Naive thymus-derived CD4-positive, alpha-beta T cell (primary cell): ENCODE measurements at regions not wholly inside any gene's neighbourhood (a gene's known extent, or its start where the extent isn't known, plus 50 kb on each side); places are given as distances from the start of the nearest gene placed in this dataset.

Experiments used
- ATAC-seq: fragments of 150-1000 bp; cut with Tn5 transposase; 2 replicates; pipeline ENCODE4 v1.10.0; 2021; ENCODE audit warnings: mild to moderate bottlenecking, moderate library complexity
- CTCF ChIA-PET: fragments of 350-600 bp; sonication (Branson Sonifier 250); formaldehyde crosslinking; loops from one replicate; lab custom pipeline; 2021; ENCODE audit warnings: antibody characterized with exemption; lab: Charles Lee
- POLR2A ChIA-PET: fragments of 350-600 bp; sonication (Branson Sonifier 250); formaldehyde crosslinking; loops from one replicate; lab custom pipeline; 2021; ENCODE audit warnings: antibody characterized with exemption, inconsistent platforms; lab: Charles Lee
- DNase-seq, 9 donors: peaks; one replicate each; pipeline versions ENCODE4 v3.0.0 to v3.0.0-alpha.2; 2020 to 2022; ENCODE audit warnings: mixed read lengths in 1 of 9
- H3K27ac ChIP-seq: one replicate; pipeline ENCODE4 v1.7.0; 2013; ENCODE audit warnings: mild to moderate bottlenecking, low read depth, low read length, moderate library complexity
- H3K27me3 ChIP-seq, 2 donors: one replicate each; pipeline ENCODE4 v1.7.0; 2013; ENCODE audit warnings: low read length in 2 of 2, mild to moderate bottlenecking in 2 of 2, moderate library complexity in 2 of 2; ENCODE audit not compliant: control insufficient read depth in 2 of 2, insufficient read depth in 2 of 2
- H3K36me3 ChIP-seq, 3 experiments: 1 replicate in 2 of 3; 2 replicates in 1 of 3; pipeline ENCODE4 v1.7.0; 2013; ENCODE audit warnings: low read length in 3 of 3, mild to moderate bottlenecking in 3 of 3, moderate library complexity in 1 of 3; ENCODE audit not compliant: insufficient read depth in 3 of 3, control insufficient read depth in 2 of 3
- H3K4me1 ChIP-seq, 2 donors: one replicate each; pipeline ENCODE4 v1.7.0; 2013; ENCODE audit warnings: low read length in 2 of 2, mild to moderate bottlenecking in 2 of 2, moderate library complexity in 1 of 2; ENCODE audit not compliant: control insufficient read depth in 2 of 2, insufficient read depth in 2 of 2
- H3K4me3 ChIP-seq: 2 replicates; pipeline ENCODE4 v1.7.0; 2013; ENCODE audit warnings: mild to moderate bottlenecking, low read length
- H3K9me3 ChIP-seq, 3 experiments: 1 replicate in 2 of 3; 2 replicates in 1 of 3; pipeline ENCODE4 v1.7.0; 2013; ENCODE audit warnings: low read length in 3 of 3; ENCODE audit not compliant: control insufficient read depth in 2 of 3
- H3K27ac Mint-ChIP-seq, 9 donors: one replicate each; pipeline ENCODE4 v1.8.0; 2020 to 2022; ENCODE audit warnings: mixed read lengths in 9 of 9, mild to moderate bottlenecking in 8 of 9, moderate library complexity in 5 of 9, inconsistent platforms in 2 of 9
- H3K27me3 Mint-ChIP-seq, 5 donors: one replicate each; pipeline ENCODE4 v1.8.0; 2021 to 2022; ENCODE audit warnings: mixed read lengths in 5 of 5, mild to moderate bottlenecking in 1 of 5
- H3K36me3 Mint-ChIP-seq, 5 donors: one replicate each; pipeline ENCODE4 v1.8.0; 2020 to 2022; ENCODE audit warnings: mixed read lengths in 5 of 5, mild to moderate bottlenecking in 3 of 5, inconsistent platforms in 1 of 5
- H3K4me1 Mint-ChIP-seq, 7 donors: one replicate each; pipeline ENCODE4 v1.8.0; 2020 to 2022; ENCODE audit warnings: mixed read lengths in 7 of 7, mild to moderate bottlenecking in 3 of 7, inconsistent platforms in 1 of 7
- H3K4me3 Mint-ChIP-seq, 10 donors: one replicate each; pipeline ENCODE4 v1.8.0; 2020 to 2022; ENCODE audit warnings: mild to moderate bottlenecking in 10 of 10, mixed read lengths in 10 of 10, moderate library complexity in 6 of 10, inconsistent platforms in 2 of 10
- H3K9me3 Mint-ChIP-seq, 11 donors: one replicate each; pipeline ENCODE4 v1.8.0; 2020 to 2022; ENCODE audit warnings: mixed read lengths in 11 of 11, mild to moderate bottlenecking in 4 of 11, inconsistent platforms in 1 of 11, moderate library complexity in 1 of 11
- intact Hi-C, 2 donors: fragments of 100-400 bp; cut with micrococcal nuclease; formaldehyde crosslinking; loops; one replicate each; pipeline ENCODE4 v1.15.1; 2023

GRCh38 chr9:26754509-26755164, 138.0 kb downstream of the CAAP1 start:
- intact Hi-C loops = no loop called here
- ATAC-seq = no peak
- H3K36me3 Mint-ChIP-seq = no peaks in the 10 kb centered on the region
- POLR2A ChIA-PET = no interaction called here
- Histone ChIP-seq H3K36me3 (no peaks in the 10 kb centered on the region), H3K27ac (no peak overlapping the region), H3K4me1 (no peaks in the 10 kb centered on the region), H3K4me3 (no peak overlapping the region), H3K9me3 (no peaks in the 10 kb centered on the region), H3K27me3 (no peaks in the 10 kb centered on the region)
- H3K4me1 Mint-ChIP-seq = no peaks in the 10 kb centered on the region
- peaks cover 0 to 13% (median 0%) of the 10 kb centered on the region in 5 donors for H3K27me3 Mint-ChIP-seq
- DNase-seq = no peak
- CTCF ChIA-PET = no interaction called here
- H3K4me3 Mint-ChIP-seq = no peak overlapping the region
- H3K27ac Mint-ChIP-seq = no peak overlapping the region
- no peaks in the 10 kb centered on the region for H3K9me3 Mint-ChIP-seq

DNA sequence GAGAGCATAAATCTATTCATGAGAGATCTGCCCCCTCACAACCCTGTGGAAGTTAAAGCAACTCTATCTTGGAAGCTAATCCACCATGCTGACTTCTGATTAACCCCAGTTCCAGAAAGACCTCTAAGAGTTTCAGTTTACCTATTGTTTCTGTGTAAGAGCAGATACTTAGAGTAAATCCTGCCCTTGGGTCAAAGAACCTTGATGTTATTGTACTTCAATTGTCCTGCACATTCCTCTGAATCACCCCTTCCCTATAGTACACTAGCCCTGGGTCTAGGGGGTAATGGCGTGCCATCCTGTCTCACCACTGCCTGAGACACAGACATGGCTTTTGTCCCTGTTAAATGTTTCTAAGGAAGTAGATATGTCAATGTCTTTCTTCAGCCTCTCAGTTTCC, 138.6 kb downstream of the CAAP1 start:
- Histone ChIP-seq H3K36me3 (no peaks in the 10 kb centered on the region), H3K4me1 (no peaks in the 10 kb centered on the region), H3K9me3 (no peaks in the 10 kb centered on the region), H3K27me3 (no peaks in the 10 kb centered on the region), H3K4me3 (no peak overlapping the region), H3K27ac (no peak overlapping the region)
- ATAC-seq = no peak
- intact Hi-C loops = no loop called here
- no peaks in the 10 kb centered on the region for H3K9me3 Mint-ChIP-seq
- ChIA-PET POLR2A (no interaction called here), CTCF (no interaction called here)
- no peaks in the 10 kb centered on the region for H3K4me1 Mint-ChIP-seq
- DNase-seq = no peak
- peaks cover 0 to 11% (median 0%) of the 10 kb centered on the region in 5 donors for H3K27me3 Mint-ChIP-seq
- H3K36me3 Mint-ChIP-seq = no peaks in the 10 kb centered on the region
- H3K4me3 Mint-ChIP-seq = no peak overlapping the region
- no peak overlapping the region for H3K27ac Mint-ChIP-seq

GRCh38 chr9:26750162-26750561, 142.4 kb downstream of the CAAP1 start:
- ATAC-seq (no peak), DNase-seq (no peak)
- H3K36me3 Mint-ChIP-seq = no peaks in the 10 kb centered on the region
- Histone ChIP-seq H3K36me3 (no peaks in the 10 kb centered on the region), H3K4me3 (no peak overlapping the region), H3K9me3 (no peaks in the 10 kb centered on the region), H3K4me1 (no peaks in the 10 kb centered on the region), H3K27ac (no peak overlapping the region), H3K27me3 (no peaks in the 10 kb centered on the region)
- intact Hi-C loops = no loop called here
- no peak overlapping the region for H3K4me3 Mint-ChIP-seq
- H3K4me1 Mint-ChIP-seq = no peaks in the 10 kb centered on the region
- CTCF ChIA-PET = interaction anchor here (0.7 kb wide), 1 partner anchor 227 kb away, joined by 3 read pairs; no protein-coding TSS in a partner anchor
- no peak overlapping the region for H3K27ac Mint-ChIP-seq
- no peaks in the 10 kb centered on the region for H3K9me3 Mint-ChIP-seq
- H3K27me3 Mint-ChIP-seq = peaks cover 0 to 4% (median 0%) of the 10 kb centered on the region in 5 donors
- POLR2A ChIA-PET = no interaction called here

DNA sequence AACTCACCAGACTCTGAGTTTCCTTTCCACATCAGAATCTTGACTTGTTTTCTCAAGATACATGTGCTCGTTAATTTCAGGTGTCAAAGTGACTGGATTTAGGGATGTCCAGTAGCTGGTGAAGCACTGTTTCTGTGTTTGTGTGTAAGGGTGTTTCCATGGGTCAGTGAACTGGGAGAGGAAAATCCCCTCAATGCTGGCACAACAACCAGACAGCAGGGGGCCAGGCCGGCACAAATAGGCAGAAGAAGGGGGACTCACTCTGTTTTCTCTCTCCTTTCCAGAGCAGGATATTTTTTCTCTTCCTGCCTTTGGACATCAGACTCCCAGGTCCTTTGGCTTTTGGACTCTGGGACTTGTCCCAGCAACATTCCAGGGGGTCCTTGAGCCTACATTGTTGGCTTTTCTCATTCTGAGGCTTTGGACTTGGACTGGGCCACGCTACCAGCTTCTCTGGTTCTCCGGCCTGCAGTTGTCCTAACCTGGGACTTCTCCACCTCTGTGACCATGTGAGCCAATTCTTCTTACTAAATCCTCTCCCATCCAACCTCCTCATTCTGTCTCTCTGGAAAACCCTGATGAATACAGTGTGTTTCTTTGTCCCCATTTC, 144.0 kb downstream of the CAAP1 start:
- DNase-seq (no peak), ATAC-seq (no peak)
- ChIA-PET CTCF (no interaction called here), POLR2A (no interaction called here)
- no peaks in the 10 kb centered on the region for H3K9me3 Mint-ChIP-seq
- H3K27ac ChIP-seq = no peak overlapping the region
- H3K4me1 Mint-ChIP-seq = peaks cover 0 to 3% (median 0%) of the 10 kb centered on the region in 7 donors
- H3K36me3 ChIP-seq = no peaks in the 10 kb centered on the region
- intact Hi-C loops = no loop called here
- H3K4me3 ChIP-seq = no peak overlapping the region
- no peak overlapping the region for H3K4me3 Mint-ChIP-seq
- H3K27ac Mint-ChIP-seq = no peak overlapping the region
- H3K36me3 Mint-ChIP-seq = no peaks in the 10 kb centered on the region
- no peaks in the 10 kb centered on the region for H3K4me1 ChIP-seq
- peaks cover 0 to 6% (median 0%) of the 10 kb centered on the region in 5 donors for H3K27me3 Mint-ChIP-seq
- H3K9me3 ChIP-seq = no peaks in the 10 kb centered on the region
- no peaks in the 10 kb centered on the region for H3K27me3 ChIP-seq

DNA sequence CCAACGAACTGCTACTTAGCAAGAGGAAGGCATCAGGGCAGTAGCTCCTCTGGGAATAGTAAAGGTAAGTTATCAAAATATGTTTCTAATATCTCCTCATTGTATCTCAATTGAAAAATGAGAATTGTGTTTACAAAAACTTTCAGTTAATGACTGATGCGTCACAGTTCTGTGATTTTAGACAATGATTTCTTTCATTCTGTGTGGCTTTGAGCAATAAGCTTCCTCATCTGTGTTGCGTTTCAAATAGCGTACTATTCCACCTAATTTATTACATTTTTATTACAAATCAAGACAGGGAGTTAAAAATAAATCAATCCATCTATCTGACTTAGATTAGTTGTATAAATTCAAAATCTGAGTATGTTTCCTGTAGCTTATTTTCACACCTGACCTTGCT, 145.0 kb downstream of the CAAP1 start:
- ChIA-PET POLR2A (no interaction called here), CTCF (no interaction called here)
- intact Hi-C loops = no loop called here

DNA sequence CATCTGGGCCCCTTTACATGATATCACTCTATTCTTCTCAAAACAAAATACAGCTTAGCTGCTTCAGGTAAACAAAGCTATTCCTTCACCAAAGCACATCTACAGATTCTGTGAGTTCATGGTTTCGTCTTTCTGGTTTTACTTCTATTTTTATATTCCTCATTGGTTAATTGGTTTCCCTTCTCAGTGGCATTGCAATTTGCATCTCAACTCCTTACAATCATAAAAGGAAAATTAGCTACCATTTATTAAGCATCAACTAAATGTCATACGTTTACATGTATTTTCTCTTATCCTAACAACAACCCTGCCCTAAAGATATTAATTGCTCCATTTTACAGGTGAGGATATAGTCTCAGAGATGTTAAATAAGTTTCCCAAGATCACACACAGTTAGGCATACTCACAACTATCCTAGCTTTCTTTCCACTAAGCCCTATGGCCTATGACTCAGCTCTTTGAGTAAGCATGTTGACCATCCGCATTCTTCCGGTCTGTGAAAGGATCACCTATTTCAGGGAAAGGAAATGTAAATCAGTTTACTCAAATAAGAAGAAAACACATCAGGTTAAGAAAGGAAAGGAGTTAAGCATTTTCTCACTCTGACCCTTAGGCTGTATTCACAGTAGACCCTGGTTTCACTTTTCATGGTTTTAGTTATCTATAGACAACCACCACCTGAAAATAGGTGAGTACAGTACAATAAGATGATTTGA, 146.1 kb downstream of the CAAP1 start:
- no peak overlapping the region for H3K4me3 Mint-ChIP-seq

More for the DNA sequence above, 145.0 kb downstream of the CAAP1 start:
- H3K27ac ChIP-seq = no peak overlapping the region
- Mint-ChIP-seq H3K36me3 (no peaks in the 10 kb centered on the region), H3K9me3 (no peaks in the 10 kb centered on the region), H3K4me3 (no peak overlapping the region), H3K27me3 (peaks cover 0 to 12% (median 3%) of the 10 kb centered on the region in 5 donors), H3K4me1 (peaks cover 0 to 3% (median 0%) of the 10 kb centered on the region in 7 donors), H3K27ac (no peak overlapping the region)
- no peak overlapping the region for H3K4me3 ChIP-seq
- no peaks in the 10 kb centered on the region for H3K27me3 ChIP-seq
- H3K4me1 ChIP-seq = no peaks in the 10 kb centered on the region
- DNase-seq (no peak), ATAC-seq (no peak)
- H3K36me3 ChIP-seq = no peaks in the 10 kb centered on the region
- H3K9me3 ChIP-seq = no peaks in the 10 kb centered on the region

More for the DNA sequence above, 146.1 kb downstream of the CAAP1 start:
- Histone ChIP-seq H3K27ac (no peak overlapping the region), H3K9me3 (no peaks in the 10 kb centered on the region), H3K4me3 (no peak overlapping the region), H3K36me3 (no peaks in the 10 kb centered on the region), H3K4me1 (no peaks in the 10 kb centered on the region), H3K27me3 (no peaks in the 10 kb centered on the region)
- POLR2A ChIA-PET = no interaction called here
- peaks cover 0 to 3% (median 0%) of the 10 kb centered on the region in 7 donors for H3K4me1 Mint-ChIP-seq
- peaks cover 0 to 16% (median 6%) of the 10 kb centered on the region in 5 donors for H3K27me3 Mint-ChIP-seq
- no peak for DNase-seq
- no peak overlapping the region for H3K27ac Mint-ChIP-seq
- no peaks in the 10 kb centered on the region for H3K36me3 Mint-ChIP-seq
- no peaks in the 10 kb centered on the region for H3K9me3 Mint-ChIP-seq
- no peak for ATAC-seq
- intact Hi-C loops = no loop called here
- CTCF ChIA-PET = interaction anchor here (1.0 kb wide), 1 partner anchor 530 kb away, joined by 3 read pairs; no protein-coding TSS in a partner anchor
